ENCODE measurements at regions not wholly inside any gene's neighbourhood (a gene's known extent, or its start where the extent isn't known, plus 50 kb on each side); places are given as distances from the start of the nearest gene placed in this dataset.

DNA sequence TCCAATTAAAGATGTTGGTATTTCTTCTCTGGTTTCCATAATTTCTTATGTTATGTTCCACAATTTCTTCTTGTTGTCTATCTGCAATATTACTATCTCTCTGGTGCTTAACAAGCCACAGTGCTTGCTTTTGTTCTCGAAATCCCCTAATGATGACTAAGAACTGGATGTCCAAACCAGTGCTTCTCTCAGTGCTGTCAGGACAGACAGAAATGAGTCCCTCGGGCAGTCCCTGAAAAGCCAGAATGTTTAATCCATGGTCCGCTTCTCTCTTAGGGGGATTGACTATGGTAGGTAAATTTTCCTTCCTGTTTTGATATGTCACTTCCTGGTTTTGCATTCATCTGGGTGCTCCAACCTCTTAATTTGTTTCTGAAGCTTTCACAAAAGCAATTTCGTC is 321.6 kb upstream of the PCDH10 start:
- Histone ChIP-seq H3K9ac (ENCODE audit: low read depth in 1 of 2, low read length in 2 of 2) (no peak overlapping the region), H3K9me3 (ENCODE audit: control insufficient read depth in 1 of 2, low read length in 2 of 2) (peaks cover 0 to 8% of the 10 kb centered on the region in 2 donors), H3K4me3 (ENCODE audit: low read depth in 1 of 2, low read length in 2 of 2) (no peak overlapping the region), H3K27me3 (ENCODE audit: control insufficient read depth in 1 of 2, insufficient read depth in 2 of 2, low read length in 2 of 2) (no peaks in the 10 kb centered on the region), H3K36me3 (ENCODE audit: control insufficient read depth in 1 of 2, insufficient read depth in 2 of 2, low read length in 2 of 2) (no peaks in the 10 kb centered on the region), H3K4me1 (ENCODE audit: control insufficient read depth in 1 of 2, insufficient read depth in 2 of 2, low read length in 2 of 2) (no peaks in the 10 kb centered on the region), H3K27ac (ENCODE audit: low read depth, low read length) (no peak overlapping the region)

DNA sequence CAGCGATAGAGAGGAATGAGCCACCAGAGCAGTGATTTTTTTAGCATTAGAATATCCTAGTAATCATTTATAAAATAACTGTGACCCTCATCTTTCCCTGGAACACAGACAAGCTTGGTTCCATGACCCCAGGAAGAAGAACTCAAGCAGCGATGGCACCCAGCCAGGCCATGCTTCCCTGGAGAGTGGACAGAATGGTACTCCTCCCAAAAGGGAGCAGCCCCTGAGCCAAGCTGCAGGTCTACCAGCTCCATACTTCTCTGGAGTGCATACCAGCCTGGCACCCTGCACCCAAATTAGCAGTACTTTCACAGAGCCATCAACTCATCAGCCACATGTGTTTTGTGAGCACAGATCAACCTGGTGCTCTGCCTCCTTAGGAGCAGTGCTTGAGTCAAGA is 310.9 kb upstream of the PCDH10 start:
- Histone ChIP-seq H3K9me3 (ENCODE audit: control insufficient read depth in 1 of 2, low read length in 2 of 2) (peaks cover 3 to 13% of the 10 kb centered on the region in 2 donors), H3K4me1 (ENCODE audit: control insufficient read depth in 1 of 2, insufficient read depth in 2 of 2, low read length in 2 of 2) (no peaks in the 10 kb centered on the region), H3K27ac (ENCODE audit: low read depth, low read length) (no peak overlapping the region)

DNA sequence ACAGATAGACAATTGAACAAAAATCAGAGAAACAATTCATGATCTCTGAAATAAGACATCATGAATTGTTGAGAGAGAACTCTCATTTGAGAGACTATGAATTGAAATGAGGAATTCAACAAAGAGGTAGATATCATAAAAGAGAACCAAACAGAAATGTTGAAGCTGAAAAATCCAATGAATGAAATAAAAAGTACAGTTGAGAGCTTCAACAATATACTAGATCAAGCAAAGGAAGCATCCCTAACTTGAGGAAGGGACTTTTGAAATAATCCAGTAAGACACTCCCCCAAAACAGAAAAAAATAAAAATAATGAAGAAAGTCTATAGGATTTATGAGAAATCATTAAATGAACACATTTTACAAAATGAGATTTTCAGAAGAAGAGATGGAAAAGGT is 310.0 kb upstream of the PCDH10 start:
- H3K27me3 ChIP-seq (ENCODE audit: control insufficient read depth in 1 of 2, insufficient read depth in 2 of 2, low read length in 2 of 2) = no peaks in the 10 kb centered on the region
- H3K27ac ChIP-seq (ENCODE audit: low read depth, low read length) = no peak overlapping the region
- H3K36me3 ChIP-seq (ENCODE audit: control insufficient read depth in 1 of 2, insufficient read depth in 2 of 2, low read length in 2 of 2) = no peaks in the 10 kb centered on the region
- H3K4me1 ChIP-seq (ENCODE audit: control insufficient read depth in 1 of 2, insufficient read depth in 2 of 2, low read length in 2 of 2) = no peaks in the 10 kb centered on the region
- H3K4me3 ChIP-seq (ENCODE audit: low read depth in 1 of 2, low read length in 2 of 2) = no peak overlapping the region
- peaks cover 3 to 13% of the 10 kb centered on the region in 2 donors for H3K9me3 ChIP-seq (ENCODE audit: control insufficient read depth in 1 of 2, low read length in 2 of 2)
- no peak overlapping the region for H3K9ac ChIP-seq (ENCODE audit: low read depth in 1 of 2, low read length in 2 of 2)

More for the DNA sequence above, 310.9 kb upstream of the PCDH10 start:
- no peak overlapping the region for H3K4me3 ChIP-seq (ENCODE audit: low read depth in 1 of 2, low read length in 2 of 2)
- H3K27me3 ChIP-seq (ENCODE audit: control insufficient read depth in 1 of 2, insufficient read depth in 2 of 2, low read length in 2 of 2) = no peaks in the 10 kb centered on the region
- no peaks in the 10 kb centered on the region for H3K36me3 ChIP-seq (ENCODE audit: control insufficient read depth in 1 of 2, insufficient read depth in 2 of 2, low read length in 2 of 2)
- no peak overlapping the region for H3K9ac ChIP-seq (ENCODE audit: low read depth in 1 of 2, low read length in 2 of 2)

DNA sequence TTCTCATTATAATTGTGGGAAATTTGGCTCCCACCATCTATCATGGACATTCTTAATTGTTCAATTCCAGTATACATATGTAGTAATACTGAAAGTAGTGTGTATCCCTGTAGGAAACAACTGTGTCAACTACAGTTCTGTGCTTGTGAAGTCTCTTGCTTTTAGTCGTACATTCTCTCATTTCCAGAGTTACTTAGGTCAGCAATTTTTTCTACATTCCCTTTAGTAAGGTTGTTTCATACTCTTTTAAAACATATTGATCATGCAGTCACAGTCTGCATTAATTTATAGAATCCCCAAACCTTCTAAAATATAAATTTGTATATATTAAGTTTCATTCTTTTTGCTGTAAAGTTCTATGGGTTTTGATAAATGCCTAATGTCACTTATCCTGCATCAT is 289.2 kb upstream of the PCDH10 start:
- Histone ChIP-seq H3K4me1 (ENCODE audit: control insufficient read depth in 1 of 2, insufficient read depth in 2 of 2, low read length in 2 of 2) (no peaks in the 10 kb centered on the region), H3K9me3 (ENCODE audit: control insufficient read depth in 1 of 2, low read length in 2 of 2) (no peaks in the 10 kb centered on the region), H3K27me3 (ENCODE audit: control insufficient read depth in 1 of 2, insufficient read depth in 2 of 2, low read length in 2 of 2) (no peaks in the 10 kb centered on the region), H3K36me3 (ENCODE audit: control insufficient read depth in 1 of 2, insufficient read depth in 2 of 2, low read length in 2 of 2) (no peaks in the 10 kb centered on the region), H3K9ac (ENCODE audit: low read depth in 1 of 2, low read length in 2 of 2) (no peak overlapping the region), H3K4me3 (ENCODE audit: low read depth in 1 of 2, low read length in 2 of 2) (no peak overlapping the region), H3K27ac (ENCODE audit: low read depth, low read length) (no peak overlapping the region)

- H3K27me3 ChIP-seq (ENCODE audit: control insufficient read depth in 1 of 2, insufficient read depth in 2 of 2, low read length in 2 of 2) = no peaks in the 10 kb centered on the region
- no peaks in the 10 kb centered on the region for H3K4me1 ChIP-seq (ENCODE audit: control insufficient read depth in 1 of 2, insufficient read depth in 2 of 2, low read length in 2 of 2)
- H3K9me3 ChIP-seq (ENCODE audit: control insufficient read depth in 1 of 2, low read length in 2 of 2) = no peaks in the 10 kb centered on the region
- no peak overlapping the region for H3K9ac ChIP-seq (ENCODE audit: low read depth in 1 of 2, low read length in 2 of 2)
- no peaks in the 10 kb centered on the region for H3K36me3 ChIP-seq (ENCODE audit: control insufficient read depth in 1 of 2, insufficient read depth in 2 of 2, low read length in 2 of 2)
- H3K27ac ChIP-seq (ENCODE audit: low read depth, low read length) = no peak overlapping the region
- H3K4me3 ChIP-seq (ENCODE audit: low read depth in 1 of 2, low read length in 2 of 2) = no peak overlapping the region
Observed at GRCh38 chr4:132860976-132861375, 288.1 kb upstream of the PCDH10 start.

GRCh38 chr4:132863619-132864018 is 285.5 kb upstream of the PCDH10 start:
- no peaks in the 10 kb centered on the region for H3K4me1 ChIP-seq (ENCODE audit: control insufficient read depth in 1 of 2, insufficient read depth in 2 of 2, low read length in 2 of 2)
- no peaks in the 10 kb centered on the region for H3K9me3 ChIP-seq (ENCODE audit: control insufficient read depth in 1 of 2, low read length in 2 of 2)
- no peaks in the 10 kb centered on the region for H3K27me3 ChIP-seq (ENCODE audit: control insufficient read depth in 1 of 2, insufficient read depth in 2 of 2, low read length in 2 of 2)
- H3K36me3 ChIP-seq (ENCODE audit: control insufficient read depth in 1 of 2, insufficient read depth in 2 of 2, low read length in 2 of 2) = no peaks in the 10 kb centered on the region
- H3K4me3 ChIP-seq (ENCODE audit: low read depth in 1 of 2, low read length in 2 of 2) = no peak overlapping the region
- no peak overlapping the region for H3K9ac ChIP-seq (ENCODE audit: low read depth in 1 of 2, low read length in 2 of 2)
- no peak overlapping the region for H3K27ac ChIP-seq (ENCODE audit: low read depth, low read length)

DNA sequence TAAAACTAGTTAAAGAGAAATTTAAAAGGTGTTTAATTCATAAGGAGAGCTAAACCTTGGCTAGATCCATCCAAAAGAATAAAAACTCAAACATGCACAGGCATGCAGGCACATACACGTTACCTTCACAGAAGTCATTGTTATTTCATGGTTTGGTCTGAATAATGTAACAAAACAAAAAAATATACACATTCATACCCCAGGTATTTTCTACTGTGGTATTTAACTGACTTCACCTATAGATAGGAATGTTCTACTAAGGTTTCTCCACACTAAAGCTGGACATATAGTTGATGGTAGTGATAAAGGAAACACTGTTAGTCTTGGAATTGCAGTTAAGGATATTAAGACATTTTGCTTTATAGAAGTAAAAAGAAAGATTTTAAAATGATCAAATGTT is 283.6 kb upstream of the PCDH10 start:
- no peak overlapping the region for H3K4me3 ChIP-seq (ENCODE audit: low read depth in 1 of 2, low read length in 2 of 2)
- H3K36me3 ChIP-seq (ENCODE audit: control insufficient read depth in 1 of 2, insufficient read depth in 2 of 2, low read length in 2 of 2) = no peaks in the 10 kb centered on the region
- no peak overlapping the region for H3K27ac ChIP-seq (ENCODE audit: low read depth, low read length)
- H3K27me3 ChIP-seq (ENCODE audit: control insufficient read depth in 1 of 2, insufficient read depth in 2 of 2, low read length in 2 of 2) = no peaks in the 10 kb centered on the region
- peaks cover 1 to 4% of the 10 kb centered on the region in 2 donors for H3K9me3 ChIP-seq (ENCODE audit: control insufficient read depth in 1 of 2, low read length in 2 of 2)
- H3K9ac ChIP-seq (ENCODE audit: low read depth in 1 of 2, low read length in 2 of 2) = no peak overlapping the region
- no peaks in the 10 kb centered on the region for H3K4me1 ChIP-seq (ENCODE audit: control insufficient read depth in 1 of 2, insufficient read depth in 2 of 2, low read length in 2 of 2)

GRCh38 chr4:132865922-132866321 is 283.2 kb upstream of the PCDH10 start:
- H3K9me3 ChIP-seq (ENCODE audit: control insufficient read depth in 1 of 2, low read length in 2 of 2) = peaks cover 4 to 6% of the 10 kb centered on the region in 2 donors
- no peaks in the 10 kb centered on the region for H3K36me3 ChIP-seq (ENCODE audit: control insufficient read depth in 1 of 2, insufficient read depth in 2 of 2, low read length in 2 of 2)
- no peaks in the 10 kb centered on the region for H3K4me1 ChIP-seq (ENCODE audit: control insufficient read depth in 1 of 2, insufficient read depth in 2 of 2, low read length in 2 of 2)
- no peaks in the 10 kb centered on the region for H3K27me3 ChIP-seq (ENCODE audit: control insufficient read depth in 1 of 2, insufficient read depth in 2 of 2, low read length in 2 of 2)
- no peak overlapping the region for H3K4me3 ChIP-seq (ENCODE audit: low read depth in 1 of 2, low read length in 2 of 2)
- no peak overlapping the region for H3K9ac ChIP-seq (ENCODE audit: low read depth in 1 of 2, low read length in 2 of 2)
- no peak overlapping the region for H3K27ac ChIP-seq (ENCODE audit: low read depth, low read length)

GRCh38 chr4:132866616-132867015 is 282.5 kb upstream of the PCDH10 start:
- H3K27me3 ChIP-seq (ENCODE audit: control insufficient read depth in 1 of 2, insufficient read depth in 2 of 2, low read length in 2 of 2) = no peaks in the 10 kb centered on the region
- no peaks in the 10 kb centered on the region for H3K4me1 ChIP-seq (ENCODE audit: control insufficient read depth in 1 of 2, insufficient read depth in 2 of 2, low read length in 2 of 2)
- H3K9ac ChIP-seq (ENCODE audit: low read depth in 1 of 2, low read length in 2 of 2) = no peak overlapping the region
- H3K27ac ChIP-seq (ENCODE audit: low read depth, low read length) = no peak overlapping the region
- no peak overlapping the region for H3K4me3 ChIP-seq (ENCODE audit: low read depth in 1 of 2, low read length in 2 of 2)
- peaks cover 7 to 12% of the 10 kb centered on the region in 2 donors for H3K9me3 ChIP-seq (ENCODE audit: control insufficient read depth in 1 of 2, low read length in 2 of 2)
- no peaks in the 10 kb centered on the region for H3K36me3 ChIP-seq (ENCODE audit: control insufficient read depth in 1 of 2, insufficient read depth in 2 of 2, low read length in 2 of 2)

DNA sequence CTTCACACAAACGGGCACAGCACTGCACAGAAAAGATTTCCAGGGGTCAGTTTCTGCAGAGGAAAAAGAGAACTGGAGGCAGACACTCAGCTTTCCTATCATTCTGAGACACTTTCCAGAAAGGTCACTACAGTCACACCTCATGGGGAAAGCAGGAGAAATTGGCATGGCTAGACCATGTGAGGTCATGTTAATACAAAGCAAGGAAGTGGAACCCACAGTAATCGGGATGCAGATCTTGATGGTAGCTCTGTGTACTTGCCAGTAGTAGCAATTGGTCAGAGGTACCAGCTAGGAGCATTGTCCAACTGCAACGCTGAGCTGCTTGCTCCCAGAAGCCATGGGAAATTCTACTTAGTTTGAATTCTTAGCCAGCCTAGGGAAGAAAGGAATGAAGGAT is 255.3 kb upstream of the PCDH10 start:
- Histone ChIP-seq H3K4me1 (ENCODE audit: control insufficient read depth in 1 of 2, insufficient read depth in 2 of 2, low read length in 2 of 2) (no peaks in the 10 kb centered on the region), H3K9ac (ENCODE audit: low read depth in 1 of 2, low read length in 2 of 2) (no peak overlapping the region)

DNA sequence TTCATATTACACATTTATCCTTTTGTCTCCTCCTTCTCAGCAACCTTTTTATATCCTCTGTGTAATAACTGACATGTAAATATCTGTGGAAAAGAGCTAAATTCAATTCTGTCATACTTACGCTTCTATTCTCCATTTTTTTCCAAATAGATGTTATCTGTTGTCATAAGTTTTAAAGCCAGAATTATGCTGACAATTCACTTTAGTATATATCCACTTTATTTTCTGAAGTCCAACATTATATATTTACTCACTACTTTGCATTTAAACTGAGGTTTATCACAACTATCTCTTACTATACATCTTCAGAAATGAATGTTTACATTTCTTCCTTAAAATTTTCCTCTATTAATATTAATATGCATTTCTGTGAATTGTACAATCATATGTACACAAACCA is 247.9 kb upstream of the PCDH10 start:
- no peaks in the 10 kb centered on the region for H3K4me1 ChIP-seq (ENCODE audit: control insufficient read depth in 1 of 2, insufficient read depth in 2 of 2, low read length in 2 of 2)
- no peak overlapping the region for H3K9ac ChIP-seq (ENCODE audit: low read depth in 1 of 2, low read length in 2 of 2)
- no peak overlapping the region for H3K27ac ChIP-seq (ENCODE audit: low read depth, low read length)
- H3K4me3 ChIP-seq (ENCODE audit: low read depth in 1 of 2, low read length in 2 of 2) = no peak overlapping the region
- peaks cover 0 to 5% of the 10 kb centered on the region in 2 donors for H3K9me3 ChIP-seq (ENCODE audit: control insufficient read depth in 1 of 2, low read length in 2 of 2)
- no peaks in the 10 kb centered on the region for H3K36me3 ChIP-seq (ENCODE audit: control insufficient read depth in 1 of 2, insufficient read depth in 2 of 2, low read length in 2 of 2)
- no peaks in the 10 kb centered on the region for H3K27me3 ChIP-seq (ENCODE audit: control insufficient read depth in 1 of 2, insufficient read depth in 2 of 2, low read length in 2 of 2)

More for the DNA sequence above, 255.3 kb upstream of the PCDH10 start:
- H3K36me3 ChIP-seq (ENCODE audit: control insufficient read depth in 1 of 2, insufficient read depth in 2 of 2, low read length in 2 of 2) = no peaks in the 10 kb centered on the region
- H3K9me3 ChIP-seq (ENCODE audit: control insufficient read depth in 1 of 2, low read length in 2 of 2) = peaks cover 0 to 6% of the 10 kb centered on the region in 2 donors
- no peak overlapping the region for H3K4me3 ChIP-seq (ENCODE audit: low read depth in 1 of 2, low read length in 2 of 2)
- H3K27ac ChIP-seq (ENCODE audit: low read depth, low read length) = no peak overlapping the region
- no peaks in the 10 kb centered on the region for H3K27me3 ChIP-seq (ENCODE audit: control insufficient read depth in 1 of 2, insufficient read depth in 2 of 2, low read length in 2 of 2)

All from duodenal mucosa (tissue), 2 donors.